ENCODE measurements at regions not wholly inside any gene's neighbourhood (a gene's known extent, or its start where the extent isn't known, plus 50 kb on each side); places are given as distances from the start of the nearest gene placed in this dataset.
A peak's percentile ranks its signal among the peaks of the same experiment; 100 is the strongest.

DNA sequence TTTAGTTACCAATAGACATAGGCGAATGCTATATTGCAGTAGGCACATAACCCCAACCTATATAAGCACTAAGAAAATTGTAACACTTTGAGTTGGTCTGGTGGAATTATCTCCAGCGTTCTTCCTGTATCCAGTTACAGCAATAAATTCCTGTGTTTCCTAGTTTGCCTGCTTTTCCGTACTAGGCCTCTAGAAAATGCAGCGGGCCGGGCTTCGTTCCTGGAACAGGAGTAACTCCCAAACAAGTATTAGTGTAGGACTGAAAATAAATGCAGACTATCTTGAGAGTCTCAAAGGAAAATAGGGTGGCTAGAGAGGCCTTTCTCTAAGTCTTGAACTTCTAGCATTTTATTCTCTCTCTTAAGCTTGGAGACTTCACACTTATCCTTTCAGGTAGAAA, 159.8 kb downstream of the OR13H1 start:
- Histone ChIP-seq H3K27me3 (no peaks in the 10 kb centered on the region), H3K4me1 (no peaks in the 10 kb centered on the region), H3K36me3 (no peaks in the 10 kb centered on the region), H3K27ac (no peak overlapping the region), H3K9me3 (no peaks in the 10 kb centered on the region), H3K4me3 (no peak overlapping the region)
- TF ChIP-seq, protein P1, sequence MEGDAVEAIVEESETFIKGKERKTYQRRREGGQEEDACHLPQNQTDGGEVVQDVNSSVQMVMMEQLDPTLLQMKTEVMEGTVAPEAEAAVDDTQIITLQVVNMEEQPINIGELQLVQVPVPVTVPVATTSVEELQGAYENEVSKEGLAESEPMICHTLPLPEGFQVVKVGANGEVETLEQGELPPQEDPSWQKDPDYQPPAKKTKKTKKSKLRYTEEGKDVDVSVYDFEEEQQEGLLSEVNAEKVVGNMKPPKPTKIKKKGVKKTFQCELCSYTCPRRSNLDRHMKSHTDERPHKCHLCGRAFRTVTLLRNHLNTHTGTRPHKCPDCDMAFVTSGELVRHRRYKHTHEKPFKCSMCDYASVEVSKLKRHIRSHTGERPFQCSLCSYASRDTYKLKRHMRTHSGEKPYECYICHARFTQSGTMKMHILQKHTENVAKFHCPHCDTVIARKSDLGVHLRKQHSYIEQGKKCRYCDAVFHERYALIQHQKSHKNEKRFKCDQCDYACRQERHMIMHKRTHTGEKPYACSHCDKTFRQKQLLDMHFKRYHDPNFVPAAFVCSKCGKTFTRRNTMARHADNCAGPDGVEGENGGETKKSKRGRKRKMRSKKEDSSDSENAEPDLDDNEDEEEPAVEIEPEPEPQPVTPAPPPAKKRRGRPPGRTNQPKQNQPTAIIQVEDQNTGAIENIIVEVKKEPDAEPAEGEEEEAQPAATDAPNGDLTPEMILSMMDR (IDR thresholded peaks at IDR 0.05) = no peak
- TF ChIP-seq POLR2A (IDR thresholded peaks at IDR 0.05) = no peak
- no peak for DNase-seq (ENCODE audit: low spot score in 2 of 2)
- 64 to 86% methylated on average over 6 of the region's 6 CpGs for WGBS, 2 donors

DNA sequence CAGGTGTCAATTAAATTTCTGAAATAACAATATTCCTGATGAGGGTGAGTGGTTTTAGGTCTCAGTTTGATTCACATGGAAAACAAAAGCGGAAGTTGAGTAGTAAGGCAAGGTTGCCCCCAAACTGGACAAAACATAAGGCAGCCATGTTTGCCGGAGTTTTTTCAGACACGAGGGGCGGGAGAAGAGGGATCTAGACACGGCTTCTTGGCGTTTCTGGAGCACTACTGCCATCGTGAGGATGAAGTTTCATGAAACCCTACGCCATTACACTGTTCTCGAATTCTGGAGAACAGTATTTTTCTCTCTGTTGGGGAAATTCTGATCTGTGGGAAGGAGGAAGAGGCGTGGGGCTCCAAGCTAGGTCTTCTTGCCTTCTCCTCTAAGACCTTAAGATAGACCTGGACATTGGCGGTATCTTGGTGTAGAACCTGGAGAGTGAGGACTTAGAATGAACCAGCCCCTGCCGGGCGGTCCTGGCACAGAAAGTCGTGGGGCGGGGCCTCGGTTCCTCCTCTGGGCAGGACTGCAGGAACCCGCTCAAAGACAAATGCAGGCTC, 160.3 kb downstream of the OR13H1 start:
- H3K4me3 ChIP-seq = peak overlapping the region in 2 of 4 donors; percentile 41 to 45
- no peaks in the 10 kb centered on the region for H3K4me1 ChIP-seq
- peaks cover 0 to 3% (median 0%) of the 10 kb centered on the region in 4 donors for H3K9me3 ChIP-seq
- H3K27me3 ChIP-seq = no peaks in the 10 kb centered on the region
- TF ChIP-seq, protein P1 (IDR thresholded peaks at IDR 0.05) = peak in 4 of 5 experiments; percentile 46 to 85 (median 64)
- no peak for TF ChIP-seq POLR2A (IDR thresholded peaks at IDR 0.05)
- 52 to 97% methylated on average over 13 to 17 of the region's 17 CpGs for WGBS, 2 donors
- no peaks in the 10 kb centered on the region for H3K36me3 ChIP-seq
- peak overlapping the region in 2 of 4 donors; percentile 56 to 77 for H3K27ac ChIP-seq
- no peak for DNase-seq (ENCODE audit: low spot score in 2 of 2)

DNA sequence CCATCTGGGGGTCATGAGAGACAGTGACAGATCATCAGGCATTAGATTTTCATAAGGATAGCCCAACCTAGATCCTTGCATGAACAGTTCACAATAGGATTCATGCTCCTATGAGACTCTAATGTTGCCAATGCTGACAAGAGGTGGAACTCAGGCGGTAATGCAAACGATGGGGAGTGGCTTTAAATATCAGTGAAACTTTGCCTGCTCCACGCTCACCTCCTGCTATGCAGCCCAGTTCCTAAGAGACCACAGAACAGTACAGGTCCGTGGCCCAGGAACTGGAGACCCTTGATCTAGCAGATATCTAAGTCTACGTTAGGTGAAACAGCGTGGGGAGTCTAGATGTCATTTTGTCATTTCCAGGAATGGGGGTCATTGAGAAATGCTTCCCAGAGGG, 165.7 kb downstream of the OR13H1 start:
- WGBS, 2 donors = 92 to 94% methylated on average over 6 of the region's 6 CpGs
- no peaks in the 10 kb centered on the region for H3K4me1 ChIP-seq
- no peak for DNase-seq (ENCODE audit: low spot score in 2 of 2)
- no peak overlapping the region for H3K4me3 ChIP-seq
- H3K36me3 ChIP-seq = no peaks in the 10 kb centered on the region
- TF ChIP-seq, protein P1 (IDR thresholded peaks at IDR 0.05) = no peak
- TF ChIP-seq POLR2A (IDR thresholded peaks at IDR 0.05) (no peak), EP300 (IDR thresholded peaks at IDR 0.05) (no peak)
- peaks cover 0 to 7% (median 0%) of the 10 kb centered on the region in 4 donors for H3K9me3 ChIP-seq
- no peak overlapping the region for H3K27ac ChIP-seq
- no peaks in the 10 kb centered on the region for H3K27me3 ChIP-seq

DNA sequence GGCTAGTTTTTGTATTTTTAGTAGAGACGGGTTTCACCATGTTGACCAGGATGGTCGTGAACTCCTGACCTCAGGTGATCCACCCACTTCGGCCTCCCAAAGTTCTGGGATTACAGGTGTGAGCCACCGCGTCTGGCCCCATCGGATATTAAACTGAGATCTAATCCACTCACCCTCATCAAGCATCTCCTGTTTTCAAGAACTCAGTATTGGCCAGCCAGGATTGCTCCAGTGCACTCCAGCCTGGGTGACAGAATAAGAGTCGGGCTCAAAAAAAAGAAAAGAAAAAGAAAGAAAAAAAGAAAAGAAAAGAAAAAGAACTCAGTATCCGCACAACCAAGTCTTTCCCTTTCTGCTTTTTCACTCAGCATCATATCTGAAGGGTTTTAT, 167.6 kb downstream of the OR13H1 start:
- H3K4me3 ChIP-seq = peak overlapping the region in 1 of 4 donors; percentile 19
- DNase-seq (ENCODE audit: low spot score in 2 of 2) = no peak
- H3K27ac ChIP-seq = no peak overlapping the region
- WGBS, 2 donors = 75 to 91% methylated on average over 2 to 8 of the region's 8 CpGs
- no peaks in the 10 kb centered on the region for H3K4me1 ChIP-seq
- no peak for TF ChIP-seq POLR2A (IDR thresholded peaks at IDR 0.05)
- TF ChIP-seq, protein P1 (IDR thresholded peaks at IDR 0.05) = no peak
- no peak for TF ChIP-seq EP300 (IDR thresholded peaks at IDR 0.05)
- H3K36me3 ChIP-seq = no peaks in the 10 kb centered on the region
- peaks cover 0 to 7% (median 0%) of the 10 kb centered on the region in 4 donors for H3K9me3 ChIP-seq
- no peaks in the 10 kb centered on the region for H3K27me3 ChIP-seq

DNA sequence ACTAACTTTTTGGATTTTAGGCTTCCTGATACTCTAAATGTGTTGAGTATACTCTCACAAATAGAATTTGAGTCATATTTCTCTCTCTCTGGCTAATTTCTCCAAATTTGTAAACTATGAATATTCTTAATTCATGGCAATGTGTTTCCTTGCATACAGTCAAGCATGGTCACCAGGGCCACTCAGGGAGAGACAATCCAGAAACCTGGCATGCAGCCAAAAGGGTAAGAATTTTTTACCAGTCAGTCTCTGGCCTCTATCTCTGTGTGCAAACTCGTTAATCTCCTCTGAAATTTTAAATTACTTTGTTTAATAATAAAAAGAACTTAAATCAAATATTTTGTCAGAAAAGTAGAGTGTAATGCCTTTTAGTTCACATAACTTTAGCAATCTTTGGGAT, 179.8 kb downstream of the OR13H1 start:
- peaks cover 0 to 11% of the 10 kb centered on the region in 2 donors for H3K27me3 ChIP-seq
- H3K27ac ChIP-seq = no peak overlapping the region
- H3K9me3 ChIP-seq = peaks cover 0 to 21% (median 2%) of the 10 kb centered on the region in 4 donors
- TF ChIP-seq POLR2A (IDR thresholded peaks at IDR 0.05) (no peak), EP300 (IDR thresholded peaks at IDR 0.05) (no peak)
- TF ChIP-seq, protein P1 (IDR thresholded peaks at IDR 0.05) = no peak
- no peaks in the 10 kb centered on the region for H3K4me1 ChIP-seq
- no peaks in the 10 kb centered on the region for H3K36me3 ChIP-seq
- DNase-seq (ENCODE audit: low spot score in 2 of 2) = no peak
- 67 to 78% methylated on average over 1 of the region's 1 CpG for WGBS, 2 donors
- H3K4me3 ChIP-seq = no peak overlapping the region
